Neural progenitor cell (in vitro differentiated cells): ENCODE measurements at regions not wholly inside any gene's neighbourhood (a gene's known extent, or its start where the extent isn't known, plus 50 kb on each side); places are given as distances from the start of the nearest gene placed in this dataset.
"Not testable (repeated sequence)": the region's sequence is repeated elsewhere in the genome, so short reads cannot be mapped to it uniquely, and the experiment has no call there.

ENCODE experiments used
- DNase-seq: peaks from one replicate; pipeline ENCODE4 v3.0.0-alpha.2; 2016; ENCODE audit warnings: low spot score
- H2AFZ ChIP-seq: fragments of 200-600 bp; sonication (generic); replicated peaks from 2 replicates; pipeline ENCODE4 v1.6.1; 2016; ENCODE audit warnings: antibody characterized with exemption
- H3F3A ChIP-seq: fragments of 200-600 bp; sonication (generic); 2 replicates; pipeline ENCODE4 v1.6.1; 2016; ENCODE audit warnings: antibody characterized with exemption, low read depth
- H3K27ac ChIP-seq: fragments of 200-600 bp; sonication (generic); 2 replicates; pipeline ENCODE4 v1.5.1; 2016; ENCODE audit warnings: mild to moderate bottlenecking
- H3K27me3 ChIP-seq: fragments of 200-600 bp; sonication (generic); 2 replicates; pipeline ENCODE4 v1.6.1; 2016; ENCODE audit warnings: mild to moderate bottlenecking, moderate library complexity
- H3K36me3 ChIP-seq: fragments of 200-600 bp; sonication (generic); 2 replicates; pipeline ENCODE4 v1.5.1; 2016
- H3K4me1 ChIP-seq: fragments of 200-600 bp; sonication (generic); 2 replicates; pipeline ENCODE4 v1.6.1; 2016; ENCODE audit warnings: mixed run types
- H3K4me2 ChIP-seq: fragments of 200-600 bp; sonication (generic); 2 replicates; pipeline ENCODE4 v1.6.1; 2016
- H3K4me3 ChIP-seq: fragments of 200-600 bp; sonication (generic); 2 replicates; pipeline ENCODE4 v1.5.1; 2016
- H3K79me2 ChIP-seq: fragments of 200-600 bp; sonication (generic); 2 replicates; pipeline ENCODE4 v1.6.1; 2016; ENCODE audit warnings: low read depth
- H3K9ac ChIP-seq: fragments of 200-600 bp; sonication (generic); 2 replicates; pipeline ENCODE4 v1.6.1; 2016
- H3K9me3 ChIP-seq: fragments of 200-600 bp; sonication (generic); 2 replicates; pipeline ENCODE4 v1.5.1; 2016; ENCODE audit warnings: low read depth
- H4K20me1 ChIP-seq: fragments of 200-600 bp; sonication (generic); 2 replicates; pipeline ENCODE4 v1.6.1; 2016; ENCODE audit warnings: low read depth
- H3K27ac Mint-ChIP-seq: 3 replicates; pipeline ENCODE4 v1.8.0; 2021; ENCODE audit warnings: mixed read lengths
- H3K27me3 Mint-ChIP-seq: 2 replicates; pipeline ENCODE4 v1.8.0; 2022; ENCODE audit warnings: low read depth, mild to moderate bottlenecking, inconsistent platforms, moderate library complexity, mixed read lengths; ENCODE audit not compliant: insufficient read depth
- H3K36me3 Mint-ChIP-seq: 3 replicates; pipeline ENCODE4 v1.8.0; 2021; ENCODE audit warnings: mixed read lengths
- H3K4me1 Mint-ChIP-seq: 3 replicates; pipeline ENCODE4 v1.8.0; 2021; ENCODE audit warnings: mixed read lengths
- H3K4me3 Mint-ChIP-seq: 3 replicates; pipeline ENCODE4 v1.8.0; 2021; ENCODE audit warnings: mild to moderate bottlenecking, moderate library complexity, mixed read lengths
- H3K9me3 Mint-ChIP-seq: 3 replicates; pipeline ENCODE4 v1.8.0; 2020; ENCODE audit warnings: mixed read lengths
- EZH2 ChIP-seq: fragments of 200-600 bp; sonication (generic); IDR thresholded peaks from 2 replicates; pipeline ENCODE4 v1.6.1; 2017; ENCODE audit warnings: antibody characterized with exemption, mild to moderate bottlenecking, moderate library complexity
- EZH2phosphoT487 ChIP-seq: fragments of 200-600 bp; sonication (generic); IDR thresholded peaks from 2 replicates; pipeline ENCODE4 v1.6.1; 2017; ENCODE audit warnings: antibody characterized with exemption
- TF ChIP-seq, protein P1 (sequence below): fragments of 200-600 bp; sonication (generic); IDR thresholded peaks from 2 replicates; pipeline ENCODE4 v1.5.1; 2017; ENCODE audit warnings: antibody characterized with exemption, mild to moderate bottlenecking

DNA sequence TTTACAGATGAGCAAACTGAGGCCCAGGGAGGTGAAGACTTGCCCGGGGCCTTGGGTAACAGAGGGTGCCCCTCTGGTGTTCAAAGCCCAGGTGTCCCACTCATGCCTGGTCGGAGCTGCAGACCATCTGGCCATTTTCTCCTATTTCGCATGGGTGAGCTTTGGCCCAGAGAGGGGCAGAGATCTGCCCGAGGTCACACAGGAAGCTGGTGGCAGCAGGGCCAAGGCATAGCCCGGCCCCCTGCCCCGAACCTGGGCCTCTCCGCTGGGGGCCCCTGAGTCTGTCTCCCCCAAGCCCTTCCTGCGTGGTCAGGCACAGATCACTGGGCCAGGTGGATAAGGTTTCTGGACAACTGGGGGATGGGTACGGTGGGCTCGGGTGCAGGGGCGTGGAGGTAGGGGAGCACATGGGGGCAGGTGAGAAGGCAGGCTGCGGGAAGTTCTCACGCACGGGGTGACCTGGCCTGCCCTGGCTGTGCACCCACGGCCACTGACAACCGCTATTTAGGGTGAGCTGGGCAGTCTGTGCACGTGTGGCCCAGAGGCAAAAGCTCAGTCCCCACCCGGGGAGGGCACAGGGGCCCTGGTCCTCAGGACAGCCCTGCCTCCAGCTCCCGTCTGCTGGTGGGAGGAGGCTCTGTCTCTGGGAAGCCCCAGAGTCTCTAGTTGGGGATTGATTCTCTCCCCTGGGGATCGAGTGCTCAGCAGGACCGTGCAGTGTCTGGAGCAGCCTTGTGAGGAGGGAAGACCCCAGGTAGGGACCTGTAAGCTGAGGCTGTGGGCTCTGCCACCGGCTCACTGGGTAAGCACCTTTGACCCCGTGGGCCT, 68.6 kb downstream of the UNCX start:
- H3K27ac ChIP-seq, result no peak overlapping the region
- Mint-ChIP-seq H3K27me3 (peaks cover 7% of the 10 kb centered on the region), H3K4me3 (no peak overlapping the region), H3K4me1 (peaks cover 19% of the 10 kb centered on the region), H3K27ac (no peak overlapping the region), H3K9me3 (no peaks in the 10 kb centered on the region), H3K36me3 (no peaks in the 10 kb centered on the region)
- no peak overlapping the region for H3K9ac ChIP-seq
- no peak for DNase-seq
- TF ChIP-seq, protein P1, sequence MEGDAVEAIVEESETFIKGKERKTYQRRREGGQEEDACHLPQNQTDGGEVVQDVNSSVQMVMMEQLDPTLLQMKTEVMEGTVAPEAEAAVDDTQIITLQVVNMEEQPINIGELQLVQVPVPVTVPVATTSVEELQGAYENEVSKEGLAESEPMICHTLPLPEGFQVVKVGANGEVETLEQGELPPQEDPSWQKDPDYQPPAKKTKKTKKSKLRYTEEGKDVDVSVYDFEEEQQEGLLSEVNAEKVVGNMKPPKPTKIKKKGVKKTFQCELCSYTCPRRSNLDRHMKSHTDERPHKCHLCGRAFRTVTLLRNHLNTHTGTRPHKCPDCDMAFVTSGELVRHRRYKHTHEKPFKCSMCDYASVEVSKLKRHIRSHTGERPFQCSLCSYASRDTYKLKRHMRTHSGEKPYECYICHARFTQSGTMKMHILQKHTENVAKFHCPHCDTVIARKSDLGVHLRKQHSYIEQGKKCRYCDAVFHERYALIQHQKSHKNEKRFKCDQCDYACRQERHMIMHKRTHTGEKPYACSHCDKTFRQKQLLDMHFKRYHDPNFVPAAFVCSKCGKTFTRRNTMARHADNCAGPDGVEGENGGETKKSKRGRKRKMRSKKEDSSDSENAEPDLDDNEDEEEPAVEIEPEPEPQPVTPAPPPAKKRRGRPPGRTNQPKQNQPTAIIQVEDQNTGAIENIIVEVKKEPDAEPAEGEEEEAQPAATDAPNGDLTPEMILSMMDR, result no peak
- TF ChIP-seq EZH2, result no peak
- TF ChIP-seq EZH2phosphoT487, result no peak
- H3K4me1 ChIP-seq, result peaks cover 18% of the 10 kb centered on the region
- no peaks in the 10 kb centered on the region for H4K20me1 ChIP-seq
- no peak overlapping the region for H3K4me2 ChIP-seq
- no peaks in the 10 kb centered on the region for H3F3A ChIP-seq
- H3K79me2 ChIP-seq, result no peaks in the 10 kb centered on the region
- no peak overlapping the region for H2AFZ ChIP-seq
- no peaks in the 10 kb centered on the region for H3K36me3 ChIP-seq
- H3K9me3 ChIP-seq, result no peaks in the 10 kb centered on the region
- no peak overlapping the region for H3K4me3 ChIP-seq
- no peaks in the 10 kb centered on the region for H3K27me3 ChIP-seq

DNA sequence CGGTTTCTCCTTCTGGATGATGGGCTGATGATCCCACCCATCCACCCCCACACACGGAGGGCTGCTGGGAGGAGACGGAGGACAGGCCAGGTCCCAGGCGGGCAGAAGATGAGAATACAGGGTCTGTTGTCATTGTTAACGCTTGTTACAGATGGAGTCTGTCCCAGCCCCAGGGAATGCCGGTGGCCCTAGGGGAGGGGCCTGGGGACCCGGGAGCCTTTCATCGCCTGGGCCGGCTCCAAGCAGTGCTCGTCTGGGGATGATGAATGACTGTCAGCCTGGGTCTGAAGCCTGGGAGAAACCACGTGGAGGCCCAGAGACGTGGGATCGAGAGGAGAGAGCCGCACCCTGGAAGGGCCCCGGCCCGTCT, 69.2 kb downstream of the UNCX start:
- H3K27me3 Mint-ChIP-seq, result peaks cover 11% of the 10 kb centered on the region
- H3K9me3 Mint-ChIP-seq, result peaks cover 2% of the 10 kb centered on the region
- no peak overlapping the region for H2AFZ ChIP-seq
- no peak for DNase-seq
- no peaks in the 10 kb centered on the region for H3K36me3 Mint-ChIP-seq
- H3K9ac ChIP-seq, result no peak overlapping the region
- H3K27ac ChIP-seq, result no peak overlapping the region
- H3F3A ChIP-seq, result no peaks in the 10 kb centered on the region
- TF ChIP-seq, protein P1, result no peak
- TF ChIP-seq EZH2 (no peak), EZH2phosphoT487 (no peak)
- no peak overlapping the region for H3K4me3 Mint-ChIP-seq
- H3K79me2 ChIP-seq, result no peaks in the 10 kb centered on the region
- no peak overlapping the region for H3K27ac Mint-ChIP-seq
- H3K27me3 ChIP-seq, result no peaks in the 10 kb centered on the region
- peaks cover 16% of the 10 kb centered on the region for H3K4me1 Mint-ChIP-seq
- H4K20me1 ChIP-seq, result no peaks in the 10 kb centered on the region
- peaks cover 18% of the 10 kb centered on the region for H3K4me1 ChIP-seq
- H3K4me3 ChIP-seq, result no peak overlapping the region
- no peak overlapping the region for H3K4me2 ChIP-seq
- no peaks in the 10 kb centered on the region for H3K36me3 ChIP-seq
- no peaks in the 10 kb centered on the region for H3K9me3 ChIP-seq

GRCh38 chr7:1302936-1303335, 70.3 kb downstream of the UNCX start:
- H3K27me3 ChIP-seq, result no peaks in the 10 kb centered on the region
- H3K79me2 ChIP-seq, result no peaks in the 10 kb centered on the region
- TF ChIP-seq, protein P1, result no peak
- TF ChIP-seq EZH2phosphoT487 (no peak), EZH2 (no peak)
- no peak overlapping the region for H3K4me3 Mint-ChIP-seq
- no peak overlapping the region for H3K27ac ChIP-seq
- no peak overlapping the region for H3K27ac Mint-ChIP-seq
- no peak for DNase-seq
- no peaks in the 10 kb centered on the region for H3F3A ChIP-seq
- no peaks in the 10 kb centered on the region for H3K36me3 Mint-ChIP-seq
- H3K9me3 ChIP-seq, result no peaks in the 10 kb centered on the region
- H3K36me3 ChIP-seq, result no peaks in the 10 kb centered on the region
- H3K9ac ChIP-seq, result no peak overlapping the region
- H3K4me1 ChIP-seq, result peaks cover 11% of the 10 kb centered on the region
- peaks cover 2% of the 10 kb centered on the region for H3K9me3 Mint-ChIP-seq
- no peaks in the 10 kb centered on the region for H4K20me1 ChIP-seq
- H3K4me3 ChIP-seq, result no peak overlapping the region
- no peak overlapping the region for H3K4me2 ChIP-seq
- peaks cover 6% of the 10 kb centered on the region for H3K4me1 Mint-ChIP-seq
- peaks cover 8% of the 10 kb centered on the region for H3K27me3 Mint-ChIP-seq
- H2AFZ ChIP-seq, result no peak overlapping the region

- not testable (repeated sequence) for H3K36me3 Mint-ChIP-seq, H3K79me2 ChIP-seq, H3K4me2 ChIP-seq, H3K4me1 Mint-ChIP-seq, H3K9me3 Mint-ChIP-seq, H3K36me3 ChIP-seq, H3K4me3 Mint-ChIP-seq, DNase-seq, H3K9ac ChIP-seq, H3K27ac Mint-ChIP-seq, H3K27me3 ChIP-seq, H4K20me1 ChIP-seq, H3F3A ChIP-seq, H3K4me3 ChIP-seq, H2AFZ ChIP-seq, H3K9me3 ChIP-seq, H3K27ac ChIP-seq
- H3K27me3 Mint-ChIP-seq, result peaks cover 11% of the 10 kb centered on the region
- peaks cover 11% of the 10 kb centered on the region for H3K4me1 ChIP-seq
These were observed 71.3 kb downstream of the UNCX start for GRCh38 chr7:1304011-1304410.
